ENCODE measurements at regions not wholly inside any gene's neighbourhood (a gene's known extent, or its start where the extent isn't known, plus 50 kb on each side); places are given as distances from the start of the nearest gene placed in this dataset.

DNA sequence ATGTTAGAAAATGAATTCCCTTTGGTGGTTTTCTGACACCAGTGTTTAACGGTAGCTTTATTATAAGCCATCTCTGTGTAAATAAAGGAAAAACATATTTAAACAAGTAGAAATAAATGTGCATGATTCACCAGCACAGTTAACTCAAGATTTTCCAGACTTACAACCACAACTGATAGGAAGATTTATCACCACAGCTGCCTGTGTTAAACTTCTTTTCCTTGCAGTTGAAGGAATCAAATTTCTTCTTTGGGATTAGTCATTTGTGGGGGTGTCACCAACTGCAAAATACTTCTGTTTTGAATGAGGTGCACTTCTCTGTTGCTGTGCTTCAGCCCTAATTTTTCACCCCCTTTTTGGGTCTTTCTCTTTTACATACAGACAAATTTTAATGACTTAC, 128.1 kb upstream of the STK26 start:
- Histone ChIP-seq H3K4me1 (ENCODE audit: control insufficient read depth in 5 of 5, insufficient read depth in 5 of 5, low read length in 5 of 5) (no peaks in the 10 kb centered on the region), H3K36me3 (ENCODE audit: control insufficient read depth in 4 of 4, insufficient read depth in 4 of 4, low read length in 4 of 4) (no peaks in the 10 kb centered on the region), H3K4me3 (no peak overlapping the region), H3K27me3 (ENCODE audit: control insufficient read depth in 3 of 3, insufficient read depth in 3 of 3, low read length in 2 of 3) (peaks cover 0 to 81% (median 64%) of the 10 kb centered on the region in 3 donors), H3K9ac (ENCODE audit: insufficient read depth in 1 of 2, low read length in 2 of 2) (no peak overlapping the region), H3K9me3 (ENCODE audit: control insufficient read depth in 4 of 4, insufficient read depth in 3 of 4, low read length in 3 of 4) (no peaks in the 10 kb centered on the region), H3K27ac (ENCODE audit: low read depth in 1 of 2, low read length in 1 of 2) (no peak overlapping the region)
- 14 to 30% methylated on average over 1 of the region's 1 CpG for WGBS, 2 donors
- TF ChIP-seq, protein P1, sequence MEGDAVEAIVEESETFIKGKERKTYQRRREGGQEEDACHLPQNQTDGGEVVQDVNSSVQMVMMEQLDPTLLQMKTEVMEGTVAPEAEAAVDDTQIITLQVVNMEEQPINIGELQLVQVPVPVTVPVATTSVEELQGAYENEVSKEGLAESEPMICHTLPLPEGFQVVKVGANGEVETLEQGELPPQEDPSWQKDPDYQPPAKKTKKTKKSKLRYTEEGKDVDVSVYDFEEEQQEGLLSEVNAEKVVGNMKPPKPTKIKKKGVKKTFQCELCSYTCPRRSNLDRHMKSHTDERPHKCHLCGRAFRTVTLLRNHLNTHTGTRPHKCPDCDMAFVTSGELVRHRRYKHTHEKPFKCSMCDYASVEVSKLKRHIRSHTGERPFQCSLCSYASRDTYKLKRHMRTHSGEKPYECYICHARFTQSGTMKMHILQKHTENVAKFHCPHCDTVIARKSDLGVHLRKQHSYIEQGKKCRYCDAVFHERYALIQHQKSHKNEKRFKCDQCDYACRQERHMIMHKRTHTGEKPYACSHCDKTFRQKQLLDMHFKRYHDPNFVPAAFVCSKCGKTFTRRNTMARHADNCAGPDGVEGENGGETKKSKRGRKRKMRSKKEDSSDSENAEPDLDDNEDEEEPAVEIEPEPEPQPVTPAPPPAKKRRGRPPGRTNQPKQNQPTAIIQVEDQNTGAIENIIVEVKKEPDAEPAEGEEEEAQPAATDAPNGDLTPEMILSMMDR (IDR thresholded peaks at IDR 0.05; ENCODE audit: control extremely low read depth, extremely low read depth) = no peak
- DNase-seq (no peak), ATAC-seq (ENCODE audit: insufficient read depth, low FRiP score) (no peak)

DNA sequence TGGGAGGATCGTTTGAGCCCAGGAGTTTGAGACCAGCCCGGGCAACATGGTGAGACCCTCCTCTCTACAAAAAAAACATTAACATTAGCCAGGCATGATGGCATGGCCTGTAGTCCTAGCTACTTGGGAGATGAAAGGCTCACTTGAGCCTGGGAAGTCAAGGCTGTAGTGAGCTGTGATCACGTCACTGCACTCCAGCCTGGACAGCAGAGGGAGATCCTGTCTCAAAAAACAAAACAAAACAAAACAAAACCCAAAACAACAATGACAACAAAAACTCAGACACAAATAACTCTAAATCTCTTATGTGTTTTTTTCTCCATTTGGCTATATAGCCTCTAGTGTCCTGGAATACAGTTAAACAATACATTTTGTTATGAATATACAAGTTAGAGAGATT, 127.3 kb upstream of the STK26 start:
- Histone ChIP-seq H3K36me3 (ENCODE audit: control insufficient read depth in 4 of 4, insufficient read depth in 4 of 4, low read length in 4 of 4) (no peaks in the 10 kb centered on the region), H3K4me3 (no peak overlapping the region), H3K27ac (ENCODE audit: low read depth in 1 of 2, low read length in 1 of 2) (no peak overlapping the region), H3K9me3 (ENCODE audit: control insufficient read depth in 4 of 4, insufficient read depth in 3 of 4, low read length in 3 of 4) (no peaks in the 10 kb centered on the region), H3K27me3 (ENCODE audit: control insufficient read depth in 3 of 3, insufficient read depth in 3 of 3, low read length in 2 of 3) (peaks cover 0 to 78% (median 60%) of the 10 kb centered on the region in 3 donors), H3K9ac (ENCODE audit: insufficient read depth in 1 of 2, low read length in 2 of 2) (no peak overlapping the region), H3K4me1 (ENCODE audit: control insufficient read depth in 5 of 5, insufficient read depth in 5 of 5, low read length in 5 of 5) (no peaks in the 10 kb centered on the region)
- TF ChIP-seq, protein P1 (IDR thresholded peaks at IDR 0.05; ENCODE audit: control extremely low read depth, extremely low read depth) = no peak
- DNase-seq = peak in 1 of 3 donors; percentile 0
- no peak for ATAC-seq (ENCODE audit: insufficient read depth, low FRiP score)
- WGBS, 2 donors = 62 to 76% methylated on average over 3 of the region's 3 CpGs

DNA sequence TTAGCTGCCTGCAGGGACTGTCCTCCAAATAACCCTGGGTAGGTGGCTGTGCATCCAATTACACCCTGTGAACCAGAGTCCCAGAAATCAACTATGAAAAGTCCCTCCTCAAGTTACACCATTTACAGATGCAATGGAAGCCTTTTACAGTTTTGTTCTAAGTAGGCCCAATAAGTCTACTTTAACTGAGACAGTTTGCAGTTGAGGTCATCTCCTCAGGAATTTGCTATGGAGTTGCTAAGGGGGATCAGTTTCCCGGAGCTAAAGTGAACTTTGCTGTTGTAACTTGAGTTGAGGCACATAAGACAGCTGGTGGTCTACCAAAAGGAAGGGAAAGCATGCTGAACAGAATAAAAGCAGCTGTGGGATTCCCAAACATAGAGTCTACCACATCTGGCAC, 121.6 kb upstream of the STK26 start:
- no peaks in the 10 kb centered on the region for H3K36me3 ChIP-seq (ENCODE audit: control insufficient read depth in 4 of 4, insufficient read depth in 4 of 4, low read length in 4 of 4)
- 44 to 100% methylated on average over 1 of the region's 1 CpG for WGBS, 2 donors
- H3K9me3 ChIP-seq (ENCODE audit: control insufficient read depth in 4 of 4, insufficient read depth in 3 of 4, low read length in 3 of 4) = no peaks in the 10 kb centered on the region
- no peak overlapping the region for H3K9ac ChIP-seq (ENCODE audit: insufficient read depth in 1 of 2, low read length in 2 of 2)
- TF ChIP-seq, protein P1 (IDR thresholded peaks at IDR 0.05; ENCODE audit: control extremely low read depth, extremely low read depth) = no peak
- no peak for DNase-seq
- no peak overlapping the region for H3K27ac ChIP-seq (ENCODE audit: low read depth in 1 of 2, low read length in 1 of 2)
- H3K27me3 ChIP-seq (ENCODE audit: control insufficient read depth in 3 of 3, insufficient read depth in 3 of 3, low read length in 2 of 3) = peaks cover 0 to 63% (median 56%) of the 10 kb centered on the region in 3 donors
- ATAC-seq (ENCODE audit: insufficient read depth, low FRiP score) = no peak
- no peaks in the 10 kb centered on the region for H3K4me1 ChIP-seq (ENCODE audit: control insufficient read depth in 5 of 5, insufficient read depth in 5 of 5, low read length in 5 of 5)
- H3K4me3 ChIP-seq = no peak overlapping the region
